SKM-1 treated with dmso at 0.1 percent for 144 hours (cell line): ENCODE measurements at regions not wholly inside any gene's neighbourhood (a gene's known extent, or its start where the extent isn't known, plus 50 kb on each side); places are given as distances from the start of the nearest gene placed in this dataset.
"Not testable (repeated sequence)": the region's sequence is repeated elsewhere in the genome, so short reads cannot be mapped to it uniquely, and the experiment has no call there.

Experiments
- DNase-seq: peaks from one replicate; lab custom pipeline; 2025; ENCODE audit not compliant: unreplicated experiment; lab: John Stamatoyannopoulos, UW

DNA sequence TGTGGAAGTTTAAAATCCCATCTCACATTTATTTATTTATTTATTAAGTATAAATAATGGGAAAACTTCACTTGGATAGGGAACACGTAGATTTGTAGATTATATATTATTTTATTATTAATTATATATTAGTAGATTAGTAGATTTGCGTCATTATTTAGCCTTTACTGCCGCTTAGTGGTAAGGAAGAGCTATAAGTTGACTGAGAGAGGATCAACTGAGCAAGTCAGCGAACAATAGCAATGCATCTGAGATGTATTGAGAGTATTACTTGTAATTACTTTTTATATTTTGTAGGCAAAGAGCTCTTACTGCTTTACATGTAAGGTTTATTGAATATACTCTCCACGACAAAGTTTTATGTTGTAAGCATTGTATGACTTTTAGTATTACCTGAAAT is 244.5 kb upstream of the ANKRD30A start:
- no peak for DNase-seq

DNA sequence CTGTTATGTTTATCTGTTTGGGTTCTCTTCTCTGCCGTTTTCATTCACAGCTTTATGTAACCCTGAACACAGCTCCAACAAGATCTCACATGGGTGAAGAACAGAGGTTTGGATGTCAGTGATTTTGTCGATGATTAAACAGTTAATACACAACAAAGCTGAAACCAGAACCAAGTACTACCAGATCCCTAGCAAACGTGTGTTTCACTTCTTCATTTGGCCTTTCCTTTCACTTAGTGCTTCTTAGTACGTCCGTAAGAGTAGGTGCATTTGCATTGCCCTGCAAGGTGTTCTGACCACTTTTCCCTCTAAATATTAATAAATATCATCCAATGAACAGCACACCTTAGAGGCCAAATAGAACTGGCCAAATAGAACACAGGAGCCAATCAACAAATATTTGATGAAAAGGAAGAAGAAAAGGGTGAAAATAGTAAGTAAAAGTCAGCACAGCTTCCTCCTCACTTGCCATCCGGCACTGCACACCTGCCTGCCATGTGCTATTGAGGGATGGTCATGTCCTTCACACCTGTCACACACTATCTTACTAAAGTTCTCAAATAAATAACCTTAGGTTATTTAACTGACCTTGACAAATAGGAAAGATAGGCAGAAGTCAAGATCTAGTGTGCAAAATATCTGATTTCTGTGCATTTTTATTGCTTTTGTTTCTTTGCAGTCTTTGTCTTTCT is 252.6 kb upstream of the ANKRD30A start:
- DNase-seq, result no peak

DNA sequence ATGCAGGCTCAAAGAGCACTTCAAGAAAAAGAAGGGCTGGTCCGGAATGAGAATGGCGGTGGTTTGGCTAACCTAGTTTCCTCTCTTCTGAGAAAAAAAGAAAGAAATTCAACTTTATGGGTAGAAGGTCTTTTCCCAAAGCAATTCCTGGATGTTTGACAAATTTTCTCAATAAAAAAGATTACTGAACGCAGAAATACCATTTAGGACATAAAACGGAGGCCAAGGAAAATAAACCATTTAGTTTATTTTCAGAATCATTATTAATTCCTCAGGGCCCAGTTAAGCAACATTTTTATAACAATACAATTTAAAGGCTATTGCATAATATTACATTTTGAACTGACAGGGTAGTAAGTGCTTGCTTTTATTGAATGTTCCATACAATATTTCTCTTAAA is 284.6 kb upstream of the ANKRD30A start:
- no peak for DNase-seq

DNA sequence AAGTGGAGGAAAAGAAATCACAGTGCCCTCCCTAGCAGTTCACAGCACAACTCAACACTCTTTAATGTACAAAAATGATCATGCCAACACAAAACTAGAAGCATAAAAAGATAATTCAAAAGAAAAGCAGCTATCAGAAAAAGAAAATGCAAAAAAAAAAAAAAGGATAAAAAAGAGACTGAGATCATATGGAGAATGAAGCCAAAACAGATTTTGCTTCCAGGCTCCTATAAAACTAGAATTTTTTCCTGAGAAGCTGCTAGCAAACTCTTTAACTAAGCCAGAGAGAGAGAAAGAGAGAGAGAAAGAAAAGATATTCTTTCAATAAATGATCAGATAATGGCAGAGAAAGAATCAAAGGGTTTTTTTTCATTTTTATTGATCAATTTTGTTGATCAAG is 288.0 kb upstream of the ANKRD30A start:
- DNase-seq, result no peak

DNA sequence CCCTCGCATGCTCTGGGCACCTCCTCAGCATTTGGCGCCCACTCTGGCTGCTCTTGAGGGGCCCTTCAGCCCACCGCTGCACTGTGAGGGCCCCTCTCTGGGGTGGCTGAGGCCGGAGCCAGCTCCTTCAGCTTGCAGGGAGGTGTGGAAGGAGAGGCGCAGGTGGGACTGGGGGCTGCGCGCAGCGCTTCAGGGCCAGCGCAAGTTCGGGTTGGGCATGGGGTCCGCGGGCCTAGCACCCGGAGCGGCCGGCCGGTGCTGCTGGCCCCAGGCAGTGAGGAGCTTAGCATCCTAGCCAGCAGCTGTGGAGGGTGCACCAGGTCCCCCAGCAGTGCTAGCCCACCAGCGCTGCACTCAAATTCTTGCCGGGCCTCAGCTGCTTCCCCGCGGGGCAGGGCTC is 305.6 kb upstream of the ANKRD30A start:
- no peak for DNase-seq

DNA sequence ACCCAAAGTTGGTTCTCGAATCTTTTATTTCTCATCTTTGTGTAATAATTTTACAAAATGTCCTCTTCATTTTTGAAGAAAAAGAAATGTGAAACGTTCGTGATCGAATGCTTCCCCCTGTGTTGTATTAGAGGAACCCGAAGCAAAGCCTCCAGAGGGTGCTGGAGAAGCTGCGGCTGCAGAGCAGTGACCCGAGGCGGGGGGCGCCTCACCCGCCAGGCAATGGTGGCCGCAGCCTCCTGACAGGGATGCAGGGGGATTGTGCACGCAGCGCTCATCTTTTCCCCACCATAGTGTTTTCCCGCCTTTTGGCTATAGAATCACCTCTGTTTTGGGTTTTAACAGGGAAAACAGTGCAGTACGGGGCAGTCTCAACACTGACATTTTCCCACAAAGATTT is 307.5 kb upstream of the ANKRD30A start:
- no peak for DNase-seq

DNA sequence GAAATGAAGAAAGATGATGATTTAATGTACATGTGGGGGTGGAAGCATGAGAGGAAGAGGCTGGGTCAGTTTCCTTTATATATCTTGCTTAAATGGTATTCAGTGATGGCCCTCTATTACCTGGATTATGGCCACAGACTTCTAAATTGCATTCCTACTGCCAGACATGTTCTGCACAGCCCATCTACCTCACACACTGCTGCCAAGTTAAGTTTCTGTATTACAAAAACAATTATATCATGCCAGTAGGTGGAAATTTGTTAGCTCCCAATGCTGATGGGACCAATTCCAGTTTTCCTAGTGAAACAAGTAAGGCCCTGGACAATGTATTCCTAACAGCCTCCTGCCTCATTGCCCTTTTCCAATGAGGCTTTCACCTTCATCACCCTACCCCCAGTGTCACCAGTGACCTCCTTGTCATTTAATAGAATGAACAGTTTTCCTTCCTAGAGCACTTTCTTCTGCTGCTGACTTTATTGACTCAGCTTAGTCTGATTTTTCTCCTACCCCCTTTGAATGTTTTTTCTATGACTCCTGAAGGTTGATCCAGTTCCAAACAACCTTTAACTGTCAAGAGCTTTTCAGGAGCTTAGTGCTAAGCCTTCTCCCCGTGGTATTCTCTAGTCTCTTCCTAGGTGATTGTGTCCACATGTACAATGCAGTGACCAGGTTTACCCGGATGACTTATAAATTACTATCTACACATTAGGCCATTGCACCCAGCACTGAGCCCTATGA is 316.6 kb upstream of the ANKRD30A start:
- DNase-seq, result no peak

DNA sequence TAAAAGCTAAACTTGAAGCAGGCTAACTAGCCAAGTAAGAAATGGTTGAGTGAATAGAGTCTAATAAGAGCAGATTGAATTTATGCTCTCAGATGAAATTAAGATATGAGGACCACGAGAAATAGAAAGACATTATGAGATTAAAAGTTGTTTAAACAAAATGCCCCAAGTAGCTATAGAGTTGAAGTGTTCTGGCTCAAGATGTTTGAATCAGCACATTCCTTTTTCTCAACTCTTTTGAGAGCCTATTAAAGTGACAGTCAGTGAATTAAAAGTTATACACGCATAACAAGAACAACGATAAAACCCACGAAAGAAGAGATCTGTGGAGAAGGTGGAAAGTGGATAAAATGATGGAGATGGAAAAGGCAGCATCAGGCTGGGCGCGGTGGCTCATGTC is 322.2 kb upstream of the ANKRD30A start:
- DNase-seq, result no peak

DNA sequence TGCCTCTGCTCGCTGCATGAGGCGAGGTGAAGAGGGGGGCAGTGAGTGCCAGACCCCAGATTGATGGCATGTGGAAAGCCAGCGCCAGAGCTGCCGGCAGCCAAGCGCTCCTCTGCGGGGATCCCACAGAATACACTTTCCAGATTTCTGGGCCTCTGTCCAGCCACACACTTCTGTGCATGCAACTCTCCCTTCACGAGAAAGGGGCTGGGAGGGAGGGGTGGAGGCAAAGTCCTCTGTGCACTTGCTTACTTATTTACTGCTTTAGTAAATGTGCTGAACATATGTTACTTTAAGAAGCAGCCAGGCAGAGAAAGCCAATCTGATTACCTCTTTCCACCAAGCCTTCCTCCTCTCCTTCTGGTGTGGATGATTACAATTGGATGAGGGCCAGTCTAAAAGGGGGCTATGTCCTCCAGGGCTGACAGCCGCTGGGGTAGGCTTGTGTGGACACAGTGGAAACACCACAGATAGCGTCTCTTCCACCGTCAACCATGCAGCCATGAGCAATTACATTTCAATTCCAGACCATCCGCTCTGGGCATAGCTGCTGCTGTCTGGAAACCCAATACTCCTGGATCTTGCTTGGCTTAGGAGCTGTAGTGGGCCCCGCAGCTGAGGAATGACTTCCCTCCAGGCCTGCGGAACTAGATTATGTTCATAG is 322.8 kb upstream of the ANKRD30A start:
- no peak for DNase-seq

DNA sequence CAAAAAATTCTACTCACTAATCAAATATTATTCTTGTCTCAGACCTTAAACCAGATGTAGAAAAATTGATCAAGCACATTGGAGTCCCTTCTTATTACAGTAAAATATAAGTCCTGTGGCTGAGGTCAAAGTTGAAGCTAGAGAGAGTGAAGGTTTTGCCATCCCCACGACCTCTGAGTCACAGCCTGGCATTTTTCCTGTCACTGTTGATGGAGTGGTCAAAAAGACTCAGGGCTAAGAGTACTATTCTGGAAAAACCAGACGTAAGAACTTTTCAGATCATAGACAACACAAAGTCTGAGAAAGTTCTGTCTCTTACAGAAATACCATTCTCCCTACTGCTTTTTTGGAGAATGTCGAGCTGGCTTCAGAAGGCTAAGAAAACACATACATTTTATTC is 323.7 kb upstream of the ANKRD30A start:
- DNase-seq, result no peak

DNA sequence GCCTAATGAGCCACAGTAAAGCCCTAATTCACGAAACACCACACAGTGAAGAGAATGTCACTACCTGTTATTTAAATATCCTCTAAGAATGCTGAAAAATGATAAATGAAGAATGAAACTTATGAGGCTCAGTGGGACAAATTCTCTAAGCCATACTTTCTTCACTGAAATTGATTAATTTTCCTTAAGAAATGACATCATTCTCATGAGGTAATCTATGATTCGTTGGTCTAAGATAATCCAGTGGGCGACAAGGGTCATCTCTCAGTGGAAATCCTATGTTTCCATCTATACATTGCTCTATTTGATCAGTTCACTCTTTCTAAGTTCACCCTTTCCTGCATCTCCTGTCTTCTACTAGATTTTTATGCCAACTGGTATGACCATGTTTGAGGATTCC is 330.4 kb upstream of the ANKRD30A start:
- no peak for DNase-seq

DNA sequence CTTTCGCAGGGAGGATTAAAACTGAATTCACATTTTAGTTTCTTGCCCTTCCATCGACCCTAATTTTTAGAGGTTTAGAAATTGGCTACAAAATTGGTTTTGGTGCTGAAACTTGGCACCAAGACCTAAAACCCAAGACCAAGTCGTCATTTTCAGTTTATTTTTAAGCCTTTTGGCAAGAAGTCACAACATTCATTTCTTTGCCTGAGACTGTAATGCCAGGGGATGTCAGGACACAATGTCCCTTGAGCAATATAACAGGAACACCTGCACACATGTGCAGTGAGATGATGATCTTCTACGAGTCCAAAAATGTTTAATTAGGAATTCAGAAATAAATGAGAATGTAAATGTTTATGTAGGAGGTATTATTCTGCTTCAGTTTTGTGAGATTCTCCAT is 335.4 kb upstream of the ANKRD30A start:
- no peak for DNase-seq

DNA sequence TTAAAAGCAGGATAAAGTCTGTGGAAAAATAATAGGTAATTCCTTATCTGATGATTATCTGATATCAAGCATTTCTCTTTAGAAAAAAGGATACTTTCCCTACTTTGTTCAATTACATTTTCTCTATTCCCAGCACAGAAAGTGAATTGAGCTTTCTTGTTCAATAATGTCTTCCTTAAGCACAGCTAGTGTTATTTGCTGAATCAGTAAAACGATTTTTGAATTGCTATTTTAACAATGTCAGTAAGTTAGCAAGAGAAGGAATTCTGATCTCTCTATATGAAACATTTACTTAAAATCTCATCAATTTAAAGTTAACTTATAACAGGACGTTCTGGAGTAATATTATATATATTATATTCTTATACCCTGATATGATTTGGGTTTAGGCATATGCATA is 337.2 kb upstream of the ANKRD30A start:
- DNase-seq, result no peak

DNA sequence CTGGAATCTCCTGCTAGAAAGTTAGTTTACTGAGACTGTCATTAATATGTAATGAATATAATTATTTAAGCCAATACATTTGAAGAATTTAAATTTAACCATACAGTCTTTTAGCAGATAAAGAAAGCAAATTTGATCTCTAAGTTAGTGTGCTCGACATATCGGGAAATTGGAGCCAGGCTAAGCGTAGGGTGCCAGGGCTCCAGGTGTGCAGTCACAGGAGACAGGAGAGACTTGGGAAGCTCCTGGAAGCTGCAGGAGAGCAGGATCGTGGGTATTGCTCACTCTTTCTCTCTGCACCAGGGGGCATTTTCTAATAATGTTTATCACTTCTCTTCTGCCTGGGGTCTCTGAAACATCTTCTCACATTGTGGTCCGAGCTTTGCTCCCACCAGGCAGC is 342.0 kb upstream of the ANKRD30A start:
- DNase-seq, result no peak

DNA sequence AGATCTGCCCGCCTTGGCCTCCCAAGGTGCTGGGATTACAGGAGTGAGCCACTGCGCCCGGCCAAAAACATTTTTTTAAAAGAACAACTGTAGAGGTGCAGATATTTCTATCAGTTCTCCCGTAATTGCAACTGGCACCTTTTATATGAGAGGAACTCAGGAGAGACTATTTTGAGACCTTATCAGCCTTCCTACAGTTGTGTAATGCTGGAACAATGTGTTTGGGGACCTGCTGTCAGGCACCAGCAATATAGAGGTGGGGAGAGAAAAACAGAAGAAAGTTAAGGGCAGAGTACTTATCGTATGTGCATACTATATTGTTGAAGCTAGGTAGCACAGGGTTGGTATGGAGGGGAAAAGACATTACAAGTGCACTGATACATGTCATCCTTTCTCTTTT is 343.8 kb upstream of the ANKRD30A start:
- DNase-seq, result no peak

DNA sequence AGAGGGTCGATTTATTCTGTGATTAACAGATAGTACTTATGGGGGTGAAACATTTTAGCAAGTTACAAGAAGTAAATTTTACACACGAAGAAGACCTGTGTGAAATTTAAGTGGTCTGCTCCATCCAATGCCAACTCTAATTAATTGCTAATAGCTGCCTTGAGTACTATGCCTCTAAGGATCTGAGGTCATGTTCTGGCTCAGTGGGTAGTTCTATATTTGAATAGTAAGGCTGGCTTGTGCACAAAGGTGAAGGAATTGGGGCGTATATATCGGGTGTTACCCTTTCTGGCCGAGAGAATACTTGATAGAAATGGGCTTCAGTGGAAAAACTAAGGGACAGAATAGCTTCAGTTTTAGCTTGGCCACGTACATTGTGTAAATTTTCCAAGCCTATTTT is 345.2 kb upstream of the ANKRD30A start:
- no peak for DNase-seq

DNA sequence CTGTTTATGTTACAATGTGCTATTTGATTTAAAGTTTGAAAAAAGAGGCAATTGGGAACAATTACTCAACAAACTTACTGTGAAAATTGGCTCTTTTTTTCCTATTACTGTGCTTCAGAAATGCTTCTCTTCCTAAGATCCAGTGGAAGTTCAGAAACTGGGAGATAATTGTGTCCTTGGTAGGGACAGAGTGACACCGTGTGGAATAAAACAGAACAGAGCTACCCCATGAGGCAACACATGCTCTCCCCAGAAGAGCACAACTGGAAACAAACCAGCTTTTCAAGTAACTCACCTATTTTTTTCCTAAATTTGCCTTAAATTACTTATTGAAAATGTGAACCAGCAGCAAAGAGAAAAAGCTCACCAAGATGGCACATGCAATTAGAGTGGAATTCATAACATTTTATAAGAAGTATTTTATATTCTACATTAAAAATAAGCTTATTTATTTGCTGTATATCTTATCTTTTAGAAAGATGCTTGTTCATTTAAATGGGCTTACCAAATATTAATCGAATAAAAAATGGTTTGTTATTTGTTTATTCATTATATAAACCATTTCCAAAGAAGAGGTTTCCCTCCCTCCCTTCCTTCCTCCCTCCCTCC is 346.1 kb upstream of the ANKRD30A start:
- peak; percentile 9 for DNase-seq

DNA sequence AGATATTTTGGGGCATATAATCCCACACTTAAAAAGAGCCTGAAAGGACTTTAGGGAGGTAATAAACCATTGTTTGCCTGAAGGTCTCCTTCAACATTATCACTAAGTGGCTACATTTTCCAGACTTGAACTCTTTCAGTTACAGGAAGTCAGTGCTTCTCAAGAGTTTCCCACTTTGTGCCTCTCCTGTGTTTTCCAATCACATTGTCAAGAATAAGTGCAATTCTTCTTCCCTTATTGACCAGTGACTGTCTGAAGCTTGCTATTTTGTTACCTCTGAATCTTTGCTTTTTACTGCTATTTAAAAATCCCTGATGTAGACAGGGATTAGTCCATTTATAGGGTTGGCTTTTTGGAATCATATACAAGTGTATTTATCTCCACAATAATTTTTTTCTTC is 346.7 kb upstream of the ANKRD30A start:
- DNase-seq, result no peak

DNA sequence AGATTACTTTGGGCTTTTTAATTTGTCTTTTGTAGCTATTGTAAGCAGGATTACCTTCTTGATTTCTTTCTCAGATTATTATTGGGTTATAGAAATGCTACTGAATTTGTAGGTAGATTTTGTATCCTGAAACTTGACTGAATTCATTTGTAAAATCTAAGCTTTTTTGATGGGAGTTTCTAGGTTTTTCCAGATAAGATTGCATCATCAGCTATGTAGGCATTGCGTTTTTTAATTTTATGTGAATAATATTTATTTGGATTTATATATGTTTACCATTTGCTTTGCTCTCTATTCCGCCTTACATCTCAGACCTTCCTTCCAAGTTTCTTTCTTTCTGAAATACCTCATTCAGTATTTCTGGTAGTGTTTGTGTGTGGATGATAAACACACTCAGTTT is 351.7 kb upstream of the ANKRD30A start:
- DNase-seq, result no peak

DNA sequence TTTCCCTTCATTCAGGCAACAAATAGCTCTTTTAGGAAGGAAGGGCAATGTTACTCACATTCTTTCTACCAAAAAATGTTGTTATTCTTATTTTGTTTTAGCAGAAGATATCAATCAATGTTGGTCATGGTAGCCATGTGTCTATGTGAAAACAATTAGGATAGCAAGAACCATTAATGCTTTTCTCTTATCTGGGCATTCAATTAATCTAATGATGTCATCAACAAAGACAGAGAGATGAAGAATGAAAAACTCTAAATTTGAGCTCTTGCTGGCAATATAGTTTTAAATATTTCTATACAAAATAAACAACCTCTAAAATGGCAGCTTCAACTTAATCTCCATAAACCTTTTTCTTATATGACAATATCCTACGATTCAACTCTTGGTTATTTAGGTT is 353.7 kb upstream of the ANKRD30A start:
- DNase-seq, result no peak

DNA sequence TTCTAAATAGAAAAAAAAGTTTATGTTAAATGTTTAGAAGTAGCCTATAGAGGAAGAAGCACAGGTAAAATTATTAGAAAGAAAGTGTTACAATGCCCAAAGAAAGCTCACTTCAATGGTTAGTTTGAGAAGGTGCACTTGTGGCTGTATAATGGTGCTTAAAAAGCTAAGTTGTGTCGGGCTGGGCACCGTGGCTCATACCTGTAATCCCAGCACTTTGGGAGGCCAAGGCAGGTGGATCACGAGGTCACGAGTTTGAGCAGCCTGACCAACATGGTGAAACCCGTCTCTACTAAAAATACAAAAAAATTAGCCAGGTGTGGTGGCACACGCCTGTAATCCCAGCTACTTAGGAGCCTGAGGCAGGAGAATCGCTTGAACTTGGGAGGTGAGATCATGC is 355.7 kb upstream of the ANKRD30A start:
- DNase-seq, result not testable (repeated sequence)

DNA sequence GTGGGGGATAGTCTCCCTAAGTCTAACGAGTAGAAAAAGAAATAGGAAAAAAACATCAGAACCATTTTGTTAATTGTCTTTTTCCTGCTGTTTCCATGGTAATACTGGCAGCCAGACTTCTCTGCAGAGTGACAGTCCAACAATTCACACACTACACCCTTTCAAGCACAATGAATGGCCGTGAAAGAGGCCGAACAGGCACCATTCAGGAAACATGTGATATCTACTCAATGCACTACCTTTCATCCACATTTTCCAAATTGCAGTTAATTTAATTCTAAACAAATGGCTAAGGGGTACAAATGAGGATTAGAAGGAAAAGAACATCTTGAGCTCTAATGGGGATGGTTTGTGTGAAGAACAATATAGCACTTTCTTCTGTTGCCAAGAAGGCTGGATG is 358.5 kb upstream of the ANKRD30A start:
- no peak for DNase-seq
